Thoracic aorta (tissue), 2 donors: ENCODE measurements at regions not wholly inside any gene's neighbourhood (a gene's known extent, or its start where the extent isn't known, plus 50 kb on each side); places are given as distances from the start of the nearest gene placed in this dataset.

Experiments used
- ATAC-seq: fragments of 150-250 bp; one replicate; pipeline ENCODE4 v1.8.0; 2017; ENCODE audit warnings: low read depth; ENCODE audit not compliant: insufficient number of reproducible peaks, low FRiP score
- DNase-seq: peaks from one replicate; pipeline ENCODE4 v3.0.0-alpha.2; 2020; ENCODE audit warnings: low spot score
- H3K27ac ChIP-seq, 2 donors: fragments of 200-600 bp; sonication (generic); 1 replicate in 1 of 2; 2 replicates in 1 of 2; pipeline ENCODE4 v1.5.1; 2016; ENCODE audit warnings: mild to moderate bottlenecking in 2 of 2, moderate library complexity in 2 of 2
- H3K27me3 ChIP-seq: fragments of 200-600 bp; sonication (generic); replicated peaks from 2 replicates; pipeline ENCODE4 v1.6.0; 2016; ENCODE audit warnings: mild to moderate bottlenecking; ENCODE audit not compliant: insufficient read depth
- H3K36me3 ChIP-seq: fragments of 200-600 bp; sonication (generic); one replicate; pipeline ENCODE4 v1.5.1; 2016
- H3K4me1 ChIP-seq, 2 donors: fragments of 200-600 bp; sonication (generic); 1 replicate in 1 of 2; 2 replicates in 1 of 2; pipeline versions ENCODE4 v1.5.1 to v1.6.0; 2016; ENCODE audit warnings: low read depth in 2 of 2, mild to moderate bottlenecking in 1 of 2; ENCODE audit not compliant: control insufficient read depth in 1 of 2
- H3K4me3 ChIP-seq: fragments of 200-600 bp; sonication (generic); 2 replicates; pipeline ENCODE4 v1.5.1; 2016; ENCODE audit warnings: mild to moderate bottlenecking
- H3K9me3 ChIP-seq: fragments of 200-600 bp; sonication (generic); 2 replicates; pipeline ENCODE4 v1.5.1; 2016
- TF ChIP-seq, protein P1 (sequence below): fragments of 200-600 bp; sonication (generic); IDR thresholded peaks from one replicate; pipeline ENCODE4 v1.5.1; 2019; ENCODE audit warnings: antibody characterized with exemption

- DNase-seq = no peak
- ATAC-seq = no peak
- Histone ChIP-seq H3K36me3 (no peaks in the 10 kb centered on the region), H3K27ac (no peak overlapping the region), H3K4me3 (no peak overlapping the region), H3K9me3 (peaks cover 9% of the 10 kb centered on the region), H3K4me1 (peaks cover 11 to 28% of the 10 kb centered on the region in 2 donors), H3K27me3 (no peaks in the 10 kb centered on the region)
- TF ChIP-seq, protein P1, sequence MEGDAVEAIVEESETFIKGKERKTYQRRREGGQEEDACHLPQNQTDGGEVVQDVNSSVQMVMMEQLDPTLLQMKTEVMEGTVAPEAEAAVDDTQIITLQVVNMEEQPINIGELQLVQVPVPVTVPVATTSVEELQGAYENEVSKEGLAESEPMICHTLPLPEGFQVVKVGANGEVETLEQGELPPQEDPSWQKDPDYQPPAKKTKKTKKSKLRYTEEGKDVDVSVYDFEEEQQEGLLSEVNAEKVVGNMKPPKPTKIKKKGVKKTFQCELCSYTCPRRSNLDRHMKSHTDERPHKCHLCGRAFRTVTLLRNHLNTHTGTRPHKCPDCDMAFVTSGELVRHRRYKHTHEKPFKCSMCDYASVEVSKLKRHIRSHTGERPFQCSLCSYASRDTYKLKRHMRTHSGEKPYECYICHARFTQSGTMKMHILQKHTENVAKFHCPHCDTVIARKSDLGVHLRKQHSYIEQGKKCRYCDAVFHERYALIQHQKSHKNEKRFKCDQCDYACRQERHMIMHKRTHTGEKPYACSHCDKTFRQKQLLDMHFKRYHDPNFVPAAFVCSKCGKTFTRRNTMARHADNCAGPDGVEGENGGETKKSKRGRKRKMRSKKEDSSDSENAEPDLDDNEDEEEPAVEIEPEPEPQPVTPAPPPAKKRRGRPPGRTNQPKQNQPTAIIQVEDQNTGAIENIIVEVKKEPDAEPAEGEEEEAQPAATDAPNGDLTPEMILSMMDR = no peak
Observed at GRCh38 chr17:77877646-77878355, 80.7 kb upstream of the TNRC6C start.

DNA sequence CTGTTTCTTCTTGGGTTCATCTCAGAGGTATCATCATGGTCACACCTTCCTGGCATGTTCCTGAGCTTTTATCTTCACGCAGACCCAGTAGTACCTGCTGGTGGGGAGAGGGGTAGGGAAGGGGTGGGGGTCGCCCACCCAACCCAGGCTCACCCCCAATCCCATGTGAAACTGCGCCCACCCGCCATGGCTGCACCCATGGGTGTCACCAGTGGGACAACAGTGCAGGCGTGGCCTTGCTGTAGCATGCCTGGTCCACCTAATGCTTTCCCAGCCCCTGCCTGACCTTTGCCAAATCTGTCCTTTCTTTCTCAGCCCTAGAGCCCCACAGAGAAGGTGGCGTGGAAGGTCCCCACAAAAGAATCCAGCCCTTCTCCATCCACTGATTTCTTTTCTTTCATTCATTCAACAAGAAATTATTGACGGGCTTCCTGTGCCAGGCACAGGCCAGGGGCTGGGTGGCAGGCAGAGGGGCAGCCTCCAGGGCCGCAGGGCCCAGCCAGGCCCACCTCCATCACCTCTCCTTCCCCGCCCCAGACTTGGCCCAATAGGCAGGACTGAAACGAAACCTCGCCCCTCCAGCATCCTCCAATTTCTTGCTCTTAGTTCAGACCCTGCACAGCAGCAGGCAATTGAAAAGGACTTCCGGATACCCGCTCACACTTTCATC is 79.1 kb upstream of the TNRC6C start:
- no peak for ATAC-seq
- no peak overlapping the region for H3K27ac ChIP-seq
- no peak for DNase-seq
- H3K4me3 ChIP-seq = no peak overlapping the region
- H3K9me3 ChIP-seq = peaks cover 9% of the 10 kb centered on the region
- no peaks in the 10 kb centered on the region for H3K27me3 ChIP-seq
- TF ChIP-seq, protein P1 = no peak
- H3K4me1 ChIP-seq = peaks cover 11 to 35% of the 10 kb centered on the region in 2 donors
- H3K36me3 ChIP-seq = no peaks in the 10 kb centered on the region

- Histone ChIP-seq H3K4me3 (no peak overlapping the region), H3K36me3 (no peaks in the 10 kb centered on the region), H3K4me1 (peaks cover 11 to 31% of the 10 kb centered on the region in 2 donors), H3K27ac (no peak overlapping the region), H3K27me3 (no peaks in the 10 kb centered on the region), H3K9me3 (peaks cover 9% of the 10 kb centered on the region)
- DNase-seq (no peak), ATAC-seq (no peak)
- TF ChIP-seq, protein P1 = no peak
Observed at GRCh38 chr17:77879896-77880280, 78.6 kb upstream of the TNRC6C start.

GRCh38 chr17:77880711-77881450 is 77.6 kb upstream of the TNRC6C start:
- ATAC-seq (no peak), DNase-seq (no peak)
- no peaks in the 10 kb centered on the region for H3K27me3 ChIP-seq
- peak overlapping the region; percentile 7 for H3K4me3 ChIP-seq
- no peaks in the 10 kb centered on the region for H3K36me3 ChIP-seq
- peaks cover 7% of the 10 kb centered on the region for H3K9me3 ChIP-seq
- peaks cover 11 to 26% of the 10 kb centered on the region in 2 donors for H3K4me1 ChIP-seq
- TF ChIP-seq, protein P1 = no peak
- no peak overlapping the region for H3K27ac ChIP-seq

- ATAC-seq = no peak
- peaks cover under 1% of the 10 kb centered on the region for H3K9me3 ChIP-seq
- no peaks in the 10 kb centered on the region for H3K36me3 ChIP-seq
- H3K27ac ChIP-seq = no peak overlapping the region
- DNase-seq = peak; percentile 52
- no peaks in the 10 kb centered on the region for H3K27me3 ChIP-seq
- H3K4me3 ChIP-seq = peak overlapping the region; percentile 7
- H3K4me1 ChIP-seq = peaks cover 11 to 26% of the 10 kb centered on the region in 2 donors
- TF ChIP-seq, protein P1 = no peak
Observed at GRCh38 chr17:77881545-77881944, 77.0 kb upstream of the TNRC6C start.
